T-helper 1 cell treated with Interleukin-12 subunit alpha and Interleukin-12 subunit beta and Interleukin-4 antibody, amounts not matched to agents 30 μg/mL and 1 μg/mL, for 36 hours (primary cell): ENCODE measurements at regions not wholly inside any gene's neighbourhood (a gene's known extent, or its start where the extent isn't known, plus 50 kb on each side); places are given as distances from the start of the nearest gene placed in this dataset.

Experiments used
- H3K27ac Mint-ChIP-seq: one replicate; pipeline ENCODE4 v1.8.0; 2021; ENCODE audit warnings: mild to moderate bottlenecking, mixed read lengths
- H3K27me3 Mint-ChIP-seq: one replicate; pipeline ENCODE4 v1.8.0; 2021; ENCODE audit warnings: low read depth, mixed read lengths
- H3K36me3 Mint-ChIP-seq: one replicate; pipeline ENCODE4 v1.8.0; 2021; ENCODE audit warnings: low read depth, mixed read lengths
- H3K4me1 Mint-ChIP-seq: one replicate; pipeline ENCODE4 v1.8.0; 2021; ENCODE audit warnings: low read depth, mixed read lengths
- H3K4me3 Mint-ChIP-seq: one replicate; pipeline ENCODE4 v1.8.0; 2021; ENCODE audit warnings: mild to moderate bottlenecking, moderate library complexity, mixed read lengths
- H3K9me3 Mint-ChIP-seq: one replicate; pipeline ENCODE4 v1.8.0; 2021; ENCODE audit warnings: mixed read lengths

GRCh38 chr22:49062155-49062801, 765.4 kb downstream of the BRD1 start:
- H3K27ac Mint-ChIP-seq = no peak overlapping the region
- H3K4me3 Mint-ChIP-seq = no peak overlapping the region
- no peaks in the 10 kb centered on the region for H3K9me3 Mint-ChIP-seq
- H3K27me3 Mint-ChIP-seq = peaks cover 4% of the 10 kb centered on the region
- H3K4me1 Mint-ChIP-seq = no peaks in the 10 kb centered on the region
- H3K36me3 Mint-ChIP-seq = no peaks in the 10 kb centered on the region

GRCh38 chr22:49057910-49058309, 769.8 kb downstream of the BRD1 start:
- Mint-ChIP-seq H3K4me1 (no peaks in the 10 kb centered on the region), H3K9me3 (no peaks in the 10 kb centered on the region), H3K27me3 (no peaks in the 10 kb centered on the region), H3K36me3 (no peaks in the 10 kb centered on the region), H3K27ac (no peak overlapping the region), H3K4me3 (no peak overlapping the region)

GRCh38 chr22:49056301-49056700, 771.4 kb downstream of the BRD1 start:
- no peaks in the 10 kb centered on the region for H3K27me3 Mint-ChIP-seq
- H3K4me1 Mint-ChIP-seq = no peaks in the 10 kb centered on the region
- no peaks in the 10 kb centered on the region for H3K9me3 Mint-ChIP-seq
- no peak overlapping the region for H3K27ac Mint-ChIP-seq
- H3K36me3 Mint-ChIP-seq = no peaks in the 10 kb centered on the region
- no peak overlapping the region for H3K4me3 Mint-ChIP-seq

GRCh38 chr22:49055406-49055805, 772.3 kb downstream of the BRD1 start:
- no peaks in the 10 kb centered on the region for H3K36me3 Mint-ChIP-seq
- no peaks in the 10 kb centered on the region for H3K9me3 Mint-ChIP-seq
- no peaks in the 10 kb centered on the region for H3K27me3 Mint-ChIP-seq
- H3K27ac Mint-ChIP-seq = no peak overlapping the region
- H3K4me1 Mint-ChIP-seq = no peaks in the 10 kb centered on the region
- no peak overlapping the region for H3K4me3 Mint-ChIP-seq

GRCh38 chr22:49053578-49053977, 774.1 kb downstream of the BRD1 start:
- Mint-ChIP-seq H3K9me3 (no peaks in the 10 kb centered on the region), H3K27ac (no peak overlapping the region), H3K36me3 (no peaks in the 10 kb centered on the region), H3K4me1 (no peaks in the 10 kb centered on the region), H3K4me3 (no peak overlapping the region), H3K27me3 (no peaks in the 10 kb centered on the region)

GRCh38 chr22:49052560-49052959, 775.1 kb downstream of the BRD1 start:
- H3K4me1 Mint-ChIP-seq = no peaks in the 10 kb centered on the region
- peak overlapping the region; percentile 66 for H3K27ac Mint-ChIP-seq
- peak overlapping the region; percentile 88 for H3K4me3 Mint-ChIP-seq
- H3K36me3 Mint-ChIP-seq = no peaks in the 10 kb centered on the region
- no peaks in the 10 kb centered on the region for H3K27me3 Mint-ChIP-seq
- H3K9me3 Mint-ChIP-seq = no peaks in the 10 kb centered on the region

GRCh38 chr22:49052023-49052538, 775.6 kb downstream of the BRD1 start:
- Mint-ChIP-seq H3K4me3 (peak overlapping the region; percentile 88), H3K9me3 (no peaks in the 10 kb centered on the region), H3K4me1 (no peaks in the 10 kb centered on the region), H3K27ac (peak overlapping the region; percentile 66), H3K27me3 (no peaks in the 10 kb centered on the region), H3K36me3 (no peaks in the 10 kb centered on the region)

- no peaks in the 10 kb centered on the region for H3K27me3 Mint-ChIP-seq
- peak overlapping the region; percentile 15 for H3K27ac Mint-ChIP-seq
- no peaks in the 10 kb centered on the region for H3K9me3 Mint-ChIP-seq
- H3K36me3 Mint-ChIP-seq = no peaks in the 10 kb centered on the region
- H3K4me1 Mint-ChIP-seq = no peaks in the 10 kb centered on the region
- peak overlapping the region; percentile 88 for H3K4me3 Mint-ChIP-seq
These were observed 776.1 kb downstream of the BRD1 start for GRCh38 chr22:49051491-49052022.

GRCh38 chr22:49049691-49050090, 778.0 kb downstream of the BRD1 start:
- Mint-ChIP-seq H3K9me3 (no peaks in the 10 kb centered on the region), H3K36me3 (no peaks in the 10 kb centered on the region), H3K27ac (no peak overlapping the region), H3K27me3 (no peaks in the 10 kb centered on the region), H3K4me3 (no peak overlapping the region), H3K4me1 (no peaks in the 10 kb centered on the region)

- Mint-ChIP-seq H3K4me3 (no peak overlapping the region), H3K4me1 (no peaks in the 10 kb centered on the region), H3K9me3 (no peaks in the 10 kb centered on the region), H3K36me3 (no peaks in the 10 kb centered on the region), H3K27ac (no peak overlapping the region), H3K27me3 (no peaks in the 10 kb centered on the region)
These were observed 779.1 kb downstream of the BRD1 start for GRCh38 chr22:49048591-49048990.

- H3K27ac Mint-ChIP-seq = no peak overlapping the region
- no peaks in the 10 kb centered on the region for H3K4me1 Mint-ChIP-seq
- H3K4me3 Mint-ChIP-seq = no peak overlapping the region
- H3K36me3 Mint-ChIP-seq = no peaks in the 10 kb centered on the region
- no peaks in the 10 kb centered on the region for H3K9me3 Mint-ChIP-seq
- H3K27me3 Mint-ChIP-seq = no peaks in the 10 kb centered on the region
These were observed 780.2 kb downstream of the BRD1 start for GRCh38 chr22:49047447-49047846.

GRCh38 chr22:49046546-49047361, 780.9 kb downstream of the BRD1 start:
- H3K4me1 Mint-ChIP-seq = no peaks in the 10 kb centered on the region
- H3K9me3 Mint-ChIP-seq = no peaks in the 10 kb centered on the region
- no peaks in the 10 kb centered on the region for H3K27me3 Mint-ChIP-seq
- no peak overlapping the region for H3K4me3 Mint-ChIP-seq
- H3K27ac Mint-ChIP-seq = no peak overlapping the region
- no peaks in the 10 kb centered on the region for H3K36me3 Mint-ChIP-seq

- no peak overlapping the region for H3K4me3 Mint-ChIP-seq
- no peaks in the 10 kb centered on the region for H3K9me3 Mint-ChIP-seq
- H3K27me3 Mint-ChIP-seq = no peaks in the 10 kb centered on the region
- H3K27ac Mint-ChIP-seq = no peak overlapping the region
- no peaks in the 10 kb centered on the region for H3K4me1 Mint-ChIP-seq
- no peaks in the 10 kb centered on the region for H3K36me3 Mint-ChIP-seq
These were observed 781.6 kb downstream of the BRD1 start for GRCh38 chr22:49046000-49046545.

GRCh38 chr22:49045276-49045675, 782.4 kb downstream of the BRD1 start:
- no peaks in the 10 kb centered on the region for H3K4me1 Mint-ChIP-seq
- H3K36me3 Mint-ChIP-seq = no peaks in the 10 kb centered on the region
- H3K27ac Mint-ChIP-seq = no peak overlapping the region
- no peaks in the 10 kb centered on the region for H3K27me3 Mint-ChIP-seq
- H3K4me3 Mint-ChIP-seq = no peak overlapping the region
- H3K9me3 Mint-ChIP-seq = no peaks in the 10 kb centered on the region

- Mint-ChIP-seq H3K9me3 (no peaks in the 10 kb centered on the region), H3K36me3 (no peaks in the 10 kb centered on the region), H3K4me3 (no peak overlapping the region), H3K4me1 (no peaks in the 10 kb centered on the region), H3K27me3 (no peaks in the 10 kb centered on the region), H3K27ac (no peak overlapping the region)
These were observed 782.9 kb downstream of the BRD1 start for GRCh38 chr22:49044776-49045175.
